ENCODE measurements at regions not wholly inside any gene's neighbourhood (a gene's known extent, or its start where the extent isn't known, plus 50 kb on each side); places are given as distances from the start of the nearest gene placed in this dataset.
"Not testable (repeated sequence)": the region's sequence is repeated elsewhere in the genome, so short reads cannot be mapped to it uniquely, and the experiment has no call there.

- POLR2A ChIA-PET, result no interaction called here
- no peaks in the 10 kb centered on the region for H3K27me3 ChIP-seq (ENCODE audit: control insufficient read depth, insufficient read depth, low read length)
- CTCF ChIA-PET, result no interaction called here
- TF ChIP-seq CTCF (IDR thresholded peaks at IDR 0.05; ENCODE audit: low read depth, low read length), result no peak
- no peak for DNase-seq (ENCODE audit: low read depth, low spot score)
- no peak overlapping the region for H3K27ac ChIP-seq (ENCODE audit: low read depth, low read length)
- no peak overlapping the region for H3K4me3 ChIP-seq (ENCODE audit: low read depth, low read length)
- H3K9me3 ChIP-seq (ENCODE audit: control insufficient read depth, insufficient read depth, low read length), result no peaks in the 10 kb centered on the region
Observed at GRCh38 chr2:43070030-43070429, 156.4 kb downstream of the ZFP36L2 start.

GRCh38 chr2:43068631-43069517 lies 157.5 kb downstream of the ZFP36L2 start:
- ChIA-PET POLR2A (no interaction called here), CTCF (no interaction called here)
- TF ChIP-seq CTCF (IDR thresholded peaks at IDR 0.05; ENCODE audit: low read depth, low read length), result no peak
- no peaks in the 10 kb centered on the region for H3K9me3 ChIP-seq (ENCODE audit: control insufficient read depth, insufficient read depth, low read length)
- H3K4me3 ChIP-seq (ENCODE audit: low read depth, low read length), result no peak overlapping the region
- H3K27ac ChIP-seq (ENCODE audit: low read depth, low read length), result no peak overlapping the region
- no peaks in the 10 kb centered on the region for H3K27me3 ChIP-seq (ENCODE audit: control insufficient read depth, insufficient read depth, low read length)
- no peak for DNase-seq (ENCODE audit: low read depth, low spot score)

GRCh38 chr2:43068041-43068533 lies 158.3 kb downstream of the ZFP36L2 start:
- CTCF ChIA-PET, result no interaction called here

GRCh38 chr2:43067254-43068040 lies 159.0 kb downstream of the ZFP36L2 start:
- TF ChIP-seq CTCF (IDR thresholded peaks at IDR 0.05; ENCODE audit: low read depth, low read length), result no peak
- ChIA-PET CTCF (no interaction called here), POLR2A (no interaction called here)
- Histone ChIP-seq H3K9me3 (ENCODE audit: control insufficient read depth, insufficient read depth, low read length) (peaks cover 5% of the 10 kb centered on the region; the same call in 1 of the 2 replicates), H3K4me3 (ENCODE audit: low read depth, low read length) (no peak overlapping the region), H3K27me3 (ENCODE audit: control insufficient read depth, insufficient read depth, low read length) (no peaks in the 10 kb centered on the region), H3K27ac (ENCODE audit: low read depth, low read length) (no peak overlapping the region)
- DNase-seq (ENCODE audit: low read depth, low spot score), result no peak

More at GRCh38 chr2:43068041-43068533, 158.3 kb downstream of the ZFP36L2 start:
- Histone ChIP-seq H3K27ac (ENCODE audit: low read depth, low read length) (no peak overlapping the region), H3K4me3 (ENCODE audit: low read depth, low read length) (no peak overlapping the region), H3K27me3 (ENCODE audit: control insufficient read depth, insufficient read depth, low read length) (no peaks in the 10 kb centered on the region), H3K9me3 (ENCODE audit: control insufficient read depth, insufficient read depth, low read length) (peaks cover 5% of the 10 kb centered on the region; the same call in 1 of the 2 replicates)
- POLR2A ChIA-PET, result no interaction called here
- no peak for DNase-seq (ENCODE audit: low read depth, low spot score)
- no peak for TF ChIP-seq CTCF (IDR thresholded peaks at IDR 0.05; ENCODE audit: low read depth, low read length)

GRCh38 chr2:43066541-43067253 lies 159.7 kb downstream of the ZFP36L2 start:
- H3K27me3 ChIP-seq (ENCODE audit: control insufficient read depth, insufficient read depth, low read length); H3K27ac ChIP-seq (ENCODE audit: low read depth, low read length); DNase-seq (ENCODE audit: low read depth, low spot score); POLR2A ChIA-PET; H3K9me3 ChIP-seq (ENCODE audit: control insufficient read depth, insufficient read depth, low read length); H3K4me3 ChIP-seq (ENCODE audit: low read depth, low read length): not testable (repeated sequence)
- CTCF ChIA-PET, result interaction anchor here (0.5 to 0.9 kb wide), 2 partner anchors 40 to 162 kb away, joined by 3 read pairs; no protein-coding TSS in a partner anchor

All from AG04450 (cell line).